ENCODE measurements at regions not wholly inside any gene's neighbourhood (a gene's known extent, or its start where the extent isn't known, plus 50 kb on each side); places are given as distances from the start of the nearest gene placed in this dataset.
A peak's percentile ranks its signal among the peaks of the same experiment; 100 is the strongest.

- WGBS, result 100% methylated on average over 1 of the region's 2 CpGs
Observed at GRCh38 chr11:27604416-27604815, 95.8 kb downstream of the BDNF start.

GRCh38 chr11:27603376-27603990, 96.8 kb downstream of the BDNF start:
- DNase-seq, result no peak
- Histone ChIP-seq H3K4me1 (ENCODE audit: control insufficient read depth, insufficient read depth, low read depth, low read length) (peaks cover 2% of the 10 kb centered on the region), H2BK15ac (ENCODE audit: low read depth, poor library complexity, severe bottlenecking) (no peak overlapping the region)

More at GRCh38 chr11:27604416-27604815, 95.8 kb downstream of the BDNF start:
- no peak overlapping the region for H2BK5ac ChIP-seq (ENCODE audit: low read depth, low read length, poor library complexity, severe bottlenecking)
- no peak overlapping the region for H2AK5ac ChIP-seq (ENCODE audit: low read length, severe bottlenecking)
- no peak overlapping the region for H4K91ac ChIP-seq (ENCODE audit: low read length)
- H2BK120ac ChIP-seq (ENCODE audit: low read depth, low read length), result no peak overlapping the region
- H3K4me2 ChIP-seq (ENCODE audit: low read length, poor library complexity, severe bottlenecking), result no peak overlapping the region
- no peak overlapping the region for H2BK15ac ChIP-seq (ENCODE audit: low read depth, poor library complexity, severe bottlenecking)
- no peak overlapping the region for H3K18ac ChIP-seq (ENCODE audit: low read depth in 1 of 2, low read length in 2 of 2)
- no peak overlapping the region for H2AFZ ChIP-seq (ENCODE audit: low read depth, low read length)
- no peak overlapping the region for H3K23ac ChIP-seq (ENCODE audit: low read length in 2 of 2)
- no peak overlapping the region for H3K4ac ChIP-seq (ENCODE audit: low read depth in 1 of 2, low read length in 2 of 2)
- no peaks in the 10 kb centered on the region for H3K4me1 ChIP-seq (ENCODE audit: control insufficient read depth, insufficient read depth, low read depth, low read length)
- DNase-seq, result no peak
- no peaks in the 10 kb centered on the region for H3K79me1 ChIP-seq (replicated peaks; ENCODE audit: low read length, poor library complexity, severe bottlenecking)
- no peak overlapping the region for H4K8ac ChIP-seq (ENCODE audit: low read length)
- H3K36me3 ChIP-seq (ENCODE audit: control insufficient read depth in 1 of 2, insufficient read depth in 2 of 2, low read depth in 1 of 2, low read length in 2 of 2), result no peaks in the 10 kb centered on the region
- H3K14ac ChIP-seq (ENCODE audit: low read length in 2 of 2), result no peak overlapping the region
- no peaks in the 10 kb centered on the region for H3K27me3 ChIP-seq (ENCODE audit: control insufficient read depth in 1 of 2, insufficient read depth in 1 of 2, low read length in 2 of 2)
- H3K27ac ChIP-seq (ENCODE audit: low read length, poor library complexity, severe bottlenecking), result no peak overlapping the region
- H3K9me3 ChIP-seq (ENCODE audit: control insufficient read depth, low read length), result no peaks in the 10 kb centered on the region
- no peak overlapping the region for H3K4me3 ChIP-seq (ENCODE audit: insufficient read depth in 1 of 2, low read depth in 1 of 2, low read length in 2 of 2)
- H2BK12ac ChIP-seq (ENCODE audit: low read length in 2 of 2), result no peak overlapping the region
- H3K9ac ChIP-seq (ENCODE audit: low read length), result no peak overlapping the region

GRCh38 chr11:27600656-27601055, 94.1 kb upstream of the LIN7C start:
- Histone ChIP-seq H2BK120ac (ENCODE audit: low read depth, low read length) (no peak overlapping the region), H3K79me1 (replicated peaks; ENCODE audit: low read length, poor library complexity, severe bottlenecking) (no peaks in the 10 kb centered on the region), H3K4me3 (ENCODE audit: insufficient read depth in 1 of 2, low read depth in 1 of 2, low read length in 2 of 2) (no peak overlapping the region), H3K4ac (ENCODE audit: low read depth in 1 of 2, low read length in 2 of 2) (no peak overlapping the region), H2BK12ac (ENCODE audit: low read length in 2 of 2) (no peak overlapping the region), H3K4me2 (ENCODE audit: low read length, poor library complexity, severe bottlenecking) (no peak overlapping the region), H3K9me3 (ENCODE audit: control insufficient read depth, low read length) (peaks cover 4% of the 10 kb centered on the region), H4K91ac (ENCODE audit: low read length) (no peak overlapping the region), H4K8ac (ENCODE audit: low read length) (no peak overlapping the region), H3K14ac (ENCODE audit: low read length in 2 of 2) (no peak overlapping the region), H3K9ac (ENCODE audit: low read length) (no peak overlapping the region), H3K4me1 (ENCODE audit: control insufficient read depth, insufficient read depth, low read depth, low read length) (peaks cover 2% of the 10 kb centered on the region), H2BK5ac (ENCODE audit: low read depth, low read length, poor library complexity, severe bottlenecking) (no peak overlapping the region), H3K18ac (ENCODE audit: low read depth in 1 of 2, low read length in 2 of 2) (no peak overlapping the region), H2BK15ac (ENCODE audit: low read depth, poor library complexity, severe bottlenecking) (no peak overlapping the region), H2AFZ (ENCODE audit: low read depth, low read length) (no peak overlapping the region), H3K36me3 (ENCODE audit: control insufficient read depth in 1 of 2, insufficient read depth in 2 of 2, low read depth in 1 of 2, low read length in 2 of 2) (no peaks in the 10 kb centered on the region), H3K23ac (ENCODE audit: low read length in 2 of 2) (no peak overlapping the region), H3K27ac (ENCODE audit: low read length, poor library complexity, severe bottlenecking) (no peak overlapping the region), H3K27me3 (ENCODE audit: control insufficient read depth in 1 of 2, insufficient read depth in 1 of 2, low read length in 2 of 2) (no peaks in the 10 kb centered on the region), H2AK5ac (ENCODE audit: low read length, severe bottlenecking) (no peak overlapping the region)
- 88% methylated on average over 2 of the region's 3 CpGs for WGBS
- no peak for DNase-seq

More at GRCh38 chr11:27603376-27603990, 96.8 kb downstream of the BDNF start:
- no peaks in the 10 kb centered on the region for H3K9me3 ChIP-seq (ENCODE audit: control insufficient read depth, low read length)
- no peak overlapping the region for H2BK12ac ChIP-seq (ENCODE audit: low read length in 2 of 2)
- H2AK5ac ChIP-seq (ENCODE audit: low read length, severe bottlenecking), result no peak overlapping the region
- H3K27me3 ChIP-seq (ENCODE audit: control insufficient read depth in 1 of 2, insufficient read depth in 1 of 2, low read length in 2 of 2), result no peaks in the 10 kb centered on the region
- H3K4ac ChIP-seq (ENCODE audit: low read depth in 1 of 2, low read length in 2 of 2), result no peak overlapping the region
- no peak overlapping the region for H3K14ac ChIP-seq (ENCODE audit: low read length in 2 of 2)
- no peak overlapping the region for H2BK120ac ChIP-seq (ENCODE audit: low read depth, low read length)
- no peak overlapping the region for H2AFZ ChIP-seq (ENCODE audit: low read depth, low read length)
- no peak overlapping the region for H3K4me3 ChIP-seq (ENCODE audit: insufficient read depth in 1 of 2, low read depth in 1 of 2, low read length in 2 of 2)
- no peak overlapping the region for H3K18ac ChIP-seq (ENCODE audit: low read depth in 1 of 2, low read length in 2 of 2)
- no peak overlapping the region for H3K27ac ChIP-seq (ENCODE audit: low read length, poor library complexity, severe bottlenecking)
- no peak overlapping the region for H2BK5ac ChIP-seq (ENCODE audit: low read depth, low read length, poor library complexity, severe bottlenecking)
- WGBS, result 92% methylated on average over 6 of the region's 6 CpGs
- no peak overlapping the region for H4K8ac ChIP-seq (ENCODE audit: low read length)
- no peak overlapping the region for H3K9ac ChIP-seq (ENCODE audit: low read length)
- no peak overlapping the region for H3K23ac ChIP-seq (ENCODE audit: low read length in 2 of 2)
- no peak overlapping the region for H3K4me2 ChIP-seq (ENCODE audit: low read length, poor library complexity, severe bottlenecking)
- no peaks in the 10 kb centered on the region for H3K36me3 ChIP-seq (ENCODE audit: control insufficient read depth in 1 of 2, insufficient read depth in 2 of 2, low read depth in 1 of 2, low read length in 2 of 2)
- H4K91ac ChIP-seq (ENCODE audit: low read length), result no peak overlapping the region
- H3K79me1 ChIP-seq (replicated peaks; ENCODE audit: low read length, poor library complexity, severe bottlenecking), result no peaks in the 10 kb centered on the region

- H3K14ac ChIP-seq (ENCODE audit: low read length in 2 of 2), result peak overlapping the region in 1 of 2 experiments; percentile 48
- peaks cover 2% of the 10 kb centered on the region for H3K4me1 ChIP-seq (ENCODE audit: control insufficient read depth, insufficient read depth, low read depth, low read length)
- no peak overlapping the region for H2BK12ac ChIP-seq (ENCODE audit: low read length in 2 of 2)
- H3K4ac ChIP-seq (ENCODE audit: low read depth in 1 of 2, low read length in 2 of 2), result no peak overlapping the region
- no peak overlapping the region for H3K9ac ChIP-seq (ENCODE audit: low read length)
- no peaks in the 10 kb centered on the region for H3K36me3 ChIP-seq (ENCODE audit: control insufficient read depth in 1 of 2, insufficient read depth in 2 of 2, low read depth in 1 of 2, low read length in 2 of 2)
- H3K79me1 ChIP-seq (replicated peaks; ENCODE audit: low read length, poor library complexity, severe bottlenecking), result no peaks in the 10 kb centered on the region
- DNase-seq, result no peak
- no peak overlapping the region for H2BK120ac ChIP-seq (ENCODE audit: low read depth, low read length)
- H2AFZ ChIP-seq (ENCODE audit: low read depth, low read length), result no peak overlapping the region
- peaks cover 4% of the 10 kb centered on the region for H3K9me3 ChIP-seq (ENCODE audit: control insufficient read depth, low read length)
- H3K27me3 ChIP-seq (ENCODE audit: control insufficient read depth in 1 of 2, insufficient read depth in 1 of 2, low read length in 2 of 2), result no peaks in the 10 kb centered on the region
- no peak overlapping the region for H3K4me2 ChIP-seq (ENCODE audit: low read length, poor library complexity, severe bottlenecking)
- H3K4me3 ChIP-seq (ENCODE audit: insufficient read depth in 1 of 2, low read depth in 1 of 2, low read length in 2 of 2), result no peak overlapping the region
- H3K18ac ChIP-seq (ENCODE audit: low read depth in 1 of 2, low read length in 2 of 2), result no peak overlapping the region
- no peak overlapping the region for H4K8ac ChIP-seq (ENCODE audit: low read length)
- WGBS, result no CpG with 5 or more reads among the region's 1 CpG
- no peak overlapping the region for H2BK5ac ChIP-seq (ENCODE audit: low read depth, low read length, poor library complexity, severe bottlenecking)
- H2BK15ac ChIP-seq (ENCODE audit: low read depth, poor library complexity, severe bottlenecking), result no peak overlapping the region
- no peak overlapping the region for H3K23ac ChIP-seq (ENCODE audit: low read length in 2 of 2)
- no peak overlapping the region for H4K91ac ChIP-seq (ENCODE audit: low read length)
- H2AK5ac ChIP-seq (ENCODE audit: low read length, severe bottlenecking), result no peak overlapping the region
- H3K27ac ChIP-seq (ENCODE audit: low read length, poor library complexity, severe bottlenecking), result no peak overlapping the region
Observed at GRCh38 chr11:27599217-27599616, 92.6 kb upstream of the LIN7C start.

Data from mesenchymal stem cell (in vitro differentiated cells and primary cell).